GM21360 (cell line): ENCODE measurements at regions not wholly inside any gene's neighbourhood (a gene's known extent, or its start where the extent isn't known, plus 50 kb on each side); places are given as distances from the start of the nearest gene placed in this dataset.

Source experiments
- ATAC-seq: cut with Tn5 transposase; IDR thresholded peaks from one replicate; pipeline ENCODE4 v1.9.1; 2021; ENCODE audit warnings: mild to moderate bottlenecking, moderate library complexity; ENCODE audit not compliant: unreplicated experiment

- no peak for ATAC-seq
Measured at GRCh38 chr13:38602266-38602665, 84.6 kb upstream of the FREM2 start.

GRCh38 chr13:38606699-38607535 lies 80.0 kb upstream of the FREM2 start:
- no peak for ATAC-seq

- no peak for ATAC-seq
Measured at GRCh38 chr13:38617936-38618335, 68.9 kb upstream of the FREM2 start.

- no peak for ATAC-seq
Measured at GRCh38 chr13:38618336-38618735, 68.5 kb upstream of the FREM2 start.

GRCh38 chr13:38618881-38619280 lies 68.0 kb upstream of the FREM2 start:
- ATAC-seq: no peak

- ATAC-seq: no peak
Measured at GRCh38 chr13:38620876-38621275, 66.0 kb upstream of the FREM2 start.

GRCh38 chr13:38624822-38625221 lies 62.1 kb upstream of the FREM2 start:
- ATAC-seq: no peak

GRCh38 chr13:38628554-38628953 lies 58.3 kb upstream of the FREM2 start:
- no peak for ATAC-seq

GRCh38 chr13:38630780-38631179 lies 56.1 kb upstream of the FREM2 start:
- ATAC-seq: no peak

GRCh38 chr13:38635030-38635429 lies 51.8 kb upstream of the FREM2 start:
- ATAC-seq: no peak

- ATAC-seq: no peak
Measured at GRCh38 chr13:38636073-38636472, 50.8 kb upstream of the FREM2 start.

GRCh38 chr13:38636761-38637160 lies 50.1 kb upstream of the FREM2 start:
- ATAC-seq: no peak
